ENCODE measurements at regions not wholly inside any gene's neighbourhood (a gene's known extent, or its start where the extent isn't known, plus 50 kb on each side); places are given as distances from the start of the nearest gene placed in this dataset.

DNA sequence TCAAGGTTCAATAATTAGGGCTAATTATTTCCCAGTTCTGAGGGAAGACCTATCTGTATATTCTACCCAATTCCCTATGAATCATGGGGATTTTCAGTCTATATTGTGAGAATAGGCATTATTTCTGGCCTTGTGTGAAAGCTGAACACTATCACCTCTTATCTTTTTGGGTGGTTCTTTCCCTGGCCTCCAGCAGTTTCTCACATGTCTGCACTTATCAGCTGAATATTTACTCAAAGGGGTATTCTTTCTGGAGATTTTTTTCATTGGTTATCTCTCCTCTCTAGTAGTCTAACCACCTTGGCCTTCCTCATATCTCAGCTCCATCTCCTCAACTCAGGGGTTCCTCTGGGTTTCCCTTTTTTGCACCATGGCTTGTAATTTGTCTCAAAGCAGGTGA, 64.9 kb upstream of the LIFR start:
- no peak for TF ChIP-seq CBX8 (IDR thresholded peaks at IDR 0.05; ENCODE audit: borderline replicate concordance, low read depth, low read length)
- no peak for TF ChIP-seq CTCF (IDR thresholded peaks at IDR 0.05; ENCODE audit: control extremely low read depth in 1 of 3, insufficient read depth in 1 of 3, low read depth in 1 of 3, low read length in 3 of 3)
- no peak for TF ChIP-seq RAD21 (IDR thresholded peaks at IDR 0.05 in 1 of 2, conservative IDR thresholded peaks at IDR 0.05 in 1 of 2; ENCODE audit: low read depth in 2 of 2, low read length in 2 of 2)
- no peak for TF ChIP-seq CEBPB (IDR thresholded peaks at IDR 0.05; ENCODE audit: low read depth, low read length)
- TF ChIP-seq POLR2AphosphoS5 (IDR thresholded peaks at IDR 0.05; ENCODE audit: low read depth, low read length): no peak
- no peak for TF ChIP-seq ZNF274 (IDR thresholded peaks at IDR 0.05; ENCODE audit: borderline replicate concordance, extremely low read depth, low read length)
- no peak for TF ChIP-seq RXRA (IDR thresholded peaks at IDR 0.05; ENCODE audit: insufficient read depth, low read depth, low read length)
- TF ChIP-seq SIN3A (conservative IDR thresholded peaks at IDR 0.05 in 1 of 2, IDR thresholded peaks at IDR 0.05 in 1 of 2; ENCODE audit: low read depth in 1 of 2, low read length in 2 of 2): no peak
- TF ChIP-seq POU5F1 (IDR thresholded peaks at IDR 0.05; ENCODE audit: low read depth, low read length): no peak
- no peak for TF ChIP-seq CREB1 (IDR thresholded peaks at IDR 0.05)
- no peak for TF ChIP-seq TCF12 (IDR thresholded peaks at IDR 0.05; ENCODE audit: low read depth, low read length)

All from H1 (cell line).